Erythroblast (primary cell): ENCODE measurements at regions not wholly inside any gene's neighbourhood (a gene's known extent, or its start where the extent isn't known, plus 50 kb on each side); places are given as distances from the start of the nearest gene placed in this dataset.
A peak's percentile ranks its signal among the peaks of the same experiment; 100 is the strongest.

Experiments
- DNase-seq, 2 experiments: peaks; one replicate each; lab custom pipeline; 2025; lab: John Stamatoyannopoulos, UW
- GATA1 ChIP-seq: IDR thresholded peaks from 2 replicates; pipeline ENCODE4 v1.6.1; 2011; ENCODE audit warnings: low read depth, mild to moderate bottlenecking, control low read depth, low read length, moderate library complexity
- POLR2A ChIP-seq: IDR thresholded peaks from 2 replicates; pipeline ENCODE4 v1.6.1; 2011; ENCODE audit warnings: mild to moderate bottlenecking, low read length

DNA sequence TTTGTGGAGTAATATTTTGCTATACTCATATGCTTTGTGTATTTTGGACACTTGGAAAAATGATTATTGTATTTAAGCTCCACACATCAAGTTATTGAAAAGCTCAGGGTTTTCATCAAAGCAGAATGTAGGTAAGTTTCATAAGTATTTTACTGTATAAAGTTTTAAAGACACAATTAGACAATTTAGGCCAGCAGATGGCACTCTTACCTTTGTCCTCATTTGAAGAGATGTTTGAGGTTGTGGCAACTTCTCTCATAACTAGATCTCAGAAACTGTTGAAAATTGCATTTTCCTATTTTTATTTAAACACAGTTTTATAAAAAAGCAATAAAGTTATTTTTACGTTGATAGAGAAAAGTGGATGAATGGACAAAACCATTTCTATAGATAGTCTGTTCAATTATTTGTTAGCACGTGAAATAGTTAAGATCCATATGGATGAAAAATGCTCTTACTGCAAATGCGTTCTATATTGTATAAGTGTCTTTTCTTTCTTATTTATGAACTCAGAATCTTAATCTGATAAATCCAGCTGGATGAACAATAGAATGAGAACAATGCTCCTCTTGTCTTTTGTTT is 300.0 kb downstream of the AEBP2 start:
- TF ChIP-seq GATA1 = no peak
- TF ChIP-seq POLR2A = no peak
- peak; percentile 47 to 69 for DNase-seq

DNA sequence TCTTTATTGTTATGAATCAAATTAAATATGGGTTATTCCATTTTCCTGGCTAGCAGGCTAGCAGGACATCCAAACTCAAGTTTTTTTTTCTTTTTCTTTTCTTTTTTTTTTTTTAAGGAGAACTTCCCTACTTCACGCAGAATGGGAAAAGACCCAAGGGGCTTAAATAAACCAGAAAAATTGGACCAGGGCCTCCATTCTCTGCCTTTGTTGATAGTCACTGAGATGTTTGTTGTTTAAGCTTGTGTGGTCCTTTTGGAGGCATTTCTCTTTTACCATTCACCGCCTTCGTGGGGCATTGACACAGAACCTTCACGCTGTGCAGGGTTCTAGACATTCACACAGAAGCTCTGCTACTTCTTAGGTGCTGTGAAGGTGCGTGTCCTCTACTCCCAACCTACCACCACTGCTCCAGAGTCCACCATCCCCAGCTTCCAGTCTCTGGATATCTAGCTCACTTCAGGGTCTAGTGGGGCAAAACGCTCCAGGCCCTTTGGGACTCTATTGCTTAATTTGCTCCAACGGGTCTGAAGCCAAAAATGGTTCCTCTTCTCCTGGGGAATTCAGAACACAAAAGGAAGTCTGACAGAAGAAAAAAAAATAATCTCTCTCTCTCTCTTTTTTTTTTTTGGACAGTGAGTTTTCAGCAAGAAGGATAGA is 301.3 kb downstream of the AEBP2 start:
- no peak for DNase-seq
- no peak for TF ChIP-seq POLR2A
- no peak for TF ChIP-seq GATA1

DNA sequence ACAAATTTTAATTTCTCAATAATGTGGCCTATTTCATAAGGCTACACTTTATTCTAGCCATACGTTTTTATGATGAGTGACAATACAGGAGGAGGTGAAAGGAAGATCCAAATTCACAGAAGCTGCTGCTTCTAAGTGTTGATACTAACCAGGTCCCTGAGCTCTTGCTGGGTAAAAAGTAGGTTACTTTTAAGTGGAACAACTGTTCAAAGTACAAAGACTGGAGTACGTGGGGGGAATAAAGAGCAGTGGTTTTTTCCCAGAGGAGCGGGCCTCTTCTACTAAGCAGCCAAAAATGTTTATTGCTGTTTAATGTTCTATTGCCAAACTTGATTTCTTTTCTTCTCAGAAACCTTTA is 301.8 kb downstream of the AEBP2 start:
- TF ChIP-seq GATA1 = no peak
- no peak for TF ChIP-seq POLR2A
- DNase-seq = no peak

DNA sequence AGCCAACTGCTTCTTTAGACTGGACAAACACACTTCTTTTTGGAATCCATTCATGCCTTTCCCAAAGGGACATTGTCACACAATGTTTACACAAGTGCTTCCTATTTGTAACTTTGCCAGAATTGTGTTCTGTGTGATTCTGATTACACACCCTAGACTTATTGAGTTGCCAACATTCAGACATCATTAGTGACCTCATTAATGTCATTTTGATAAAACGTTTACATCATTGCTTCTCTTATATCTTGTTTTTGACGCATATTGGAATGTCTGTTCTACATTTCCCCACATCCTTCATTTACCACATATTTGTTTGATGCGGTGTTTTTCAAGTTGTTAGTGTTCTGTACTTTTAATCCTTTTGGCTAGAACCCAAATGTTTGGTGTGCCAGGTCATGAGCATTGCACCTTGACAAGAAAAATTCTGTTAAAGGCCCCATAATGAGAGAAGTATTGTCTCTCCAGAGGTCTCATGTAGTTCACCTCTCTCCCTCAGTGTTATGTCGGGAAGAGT is 305.5 kb downstream of the AEBP2 start:
- no peak for DNase-seq
- TF ChIP-seq POLR2A (no peak), GATA1 (no peak)

DNA sequence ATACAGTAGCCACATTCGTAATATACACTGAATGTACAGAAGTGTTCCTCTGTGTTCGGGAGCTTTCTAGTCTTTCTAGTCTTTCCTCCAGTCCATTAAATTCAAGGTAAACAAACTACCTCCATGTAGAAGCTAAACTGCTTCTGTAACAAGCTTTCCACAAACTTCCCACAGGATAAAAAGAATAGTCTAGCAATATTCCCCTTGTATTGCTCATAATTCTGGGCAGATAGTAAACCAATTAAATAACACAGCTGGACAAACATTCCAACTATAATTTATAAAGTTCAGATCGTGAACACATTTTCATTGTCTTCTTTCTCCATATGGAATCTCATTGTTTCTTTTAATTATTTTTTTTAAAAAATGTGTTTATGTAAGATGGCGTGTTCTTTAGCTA is 307.2 kb downstream of the AEBP2 start:
- no peak for TF ChIP-seq POLR2A
- no peak for TF ChIP-seq GATA1
- DNase-seq = no peak

DNA sequence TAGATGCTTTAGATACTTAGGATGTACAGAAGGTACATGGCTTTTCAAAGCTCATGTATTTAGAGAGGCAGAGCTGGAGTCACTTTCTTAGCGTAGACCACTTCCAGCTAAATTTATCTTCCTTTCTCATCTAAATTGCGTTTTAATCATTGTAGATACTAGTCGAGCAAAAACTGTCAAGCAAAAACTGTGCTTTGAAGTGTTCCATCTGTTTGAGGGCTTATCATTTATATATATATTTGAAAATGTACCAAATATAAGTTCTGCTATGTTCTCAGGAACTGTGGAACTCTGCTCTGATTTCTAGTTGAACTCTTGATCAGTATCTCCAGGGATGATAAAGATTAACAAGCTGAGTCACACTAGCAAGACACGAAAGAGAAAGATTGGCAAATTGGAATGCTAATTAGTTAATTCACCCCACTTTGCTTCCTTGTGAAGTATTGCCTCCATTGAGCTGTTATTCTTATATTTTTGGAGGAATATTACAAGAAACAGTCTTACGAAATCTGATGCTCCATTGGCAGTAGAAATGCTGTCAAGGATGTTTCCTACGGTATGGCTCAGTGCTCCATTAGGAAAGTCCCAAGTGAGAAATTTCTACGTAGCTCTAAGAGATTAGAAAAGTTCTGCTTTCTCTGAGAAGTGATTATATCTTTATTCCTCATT is 310.7 kb downstream of the AEBP2 start:
- TF ChIP-seq GATA1 = no peak
- TF ChIP-seq POLR2A = no peak
- DNase-seq = no peak

DNA sequence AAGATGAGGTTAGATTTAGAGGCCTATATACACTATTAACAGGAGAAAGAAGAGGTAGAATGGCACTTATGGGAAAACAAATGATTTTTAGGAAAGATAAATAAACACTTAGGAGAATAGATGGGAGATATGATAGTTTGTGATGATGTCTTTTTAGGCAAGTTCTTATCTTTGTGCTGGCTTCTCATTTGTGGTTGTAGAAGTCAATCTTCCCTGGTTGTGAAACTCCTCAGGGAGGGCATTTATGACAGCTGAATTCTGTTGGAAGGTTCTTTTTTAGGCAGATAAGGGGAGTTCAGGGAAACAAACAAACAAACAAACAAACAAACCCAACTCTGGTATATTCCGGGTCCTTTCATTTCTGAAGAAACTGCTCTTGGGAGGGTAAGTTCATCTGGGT is 311.8 kb downstream of the AEBP2 start:
- TF ChIP-seq POLR2A = no peak
- no peak for TF ChIP-seq GATA1
- no peak for DNase-seq

DNA sequence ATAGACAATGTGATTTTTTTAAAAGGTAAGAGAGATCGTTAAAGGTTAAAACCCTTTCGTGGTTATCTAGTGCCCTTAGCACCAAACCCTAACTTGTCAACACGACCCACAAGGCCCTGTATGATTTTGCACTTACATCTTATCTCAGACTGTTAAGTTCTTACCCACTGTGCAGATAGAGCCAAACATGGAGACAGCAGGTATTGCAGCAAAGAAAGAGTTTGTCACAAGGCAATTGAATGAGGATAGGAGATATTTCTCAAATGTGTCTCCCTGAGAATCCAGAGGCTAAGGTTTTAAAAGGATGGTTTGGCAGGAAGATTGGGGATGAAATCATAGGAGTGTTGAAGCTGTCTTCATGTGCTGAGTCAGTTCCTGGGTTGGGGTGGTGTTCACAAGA is 313.4 kb downstream of the AEBP2 start:
- TF ChIP-seq POLR2A (no peak), GATA1 (no peak)
- no peak for DNase-seq

DNA sequence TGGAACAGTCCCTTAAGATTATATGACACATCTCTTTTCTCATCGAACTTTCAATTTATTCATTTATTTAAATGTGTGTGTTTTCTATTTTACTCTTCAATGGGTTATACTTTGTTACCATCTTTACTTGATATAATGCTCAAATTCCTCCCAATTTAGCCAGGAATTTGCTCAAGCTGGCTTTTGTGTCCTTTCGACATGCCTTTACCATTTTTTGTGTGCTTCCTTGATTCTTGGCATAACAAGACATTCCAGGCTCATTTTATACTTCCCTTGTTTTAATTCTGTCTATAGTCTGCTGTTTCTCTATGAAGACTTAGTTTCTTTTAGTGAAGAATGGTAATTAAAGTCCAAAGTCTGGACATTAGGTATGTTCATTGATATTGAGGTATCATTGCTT is 315.8 kb downstream of the AEBP2 start:
- no peak for DNase-seq

DNA sequence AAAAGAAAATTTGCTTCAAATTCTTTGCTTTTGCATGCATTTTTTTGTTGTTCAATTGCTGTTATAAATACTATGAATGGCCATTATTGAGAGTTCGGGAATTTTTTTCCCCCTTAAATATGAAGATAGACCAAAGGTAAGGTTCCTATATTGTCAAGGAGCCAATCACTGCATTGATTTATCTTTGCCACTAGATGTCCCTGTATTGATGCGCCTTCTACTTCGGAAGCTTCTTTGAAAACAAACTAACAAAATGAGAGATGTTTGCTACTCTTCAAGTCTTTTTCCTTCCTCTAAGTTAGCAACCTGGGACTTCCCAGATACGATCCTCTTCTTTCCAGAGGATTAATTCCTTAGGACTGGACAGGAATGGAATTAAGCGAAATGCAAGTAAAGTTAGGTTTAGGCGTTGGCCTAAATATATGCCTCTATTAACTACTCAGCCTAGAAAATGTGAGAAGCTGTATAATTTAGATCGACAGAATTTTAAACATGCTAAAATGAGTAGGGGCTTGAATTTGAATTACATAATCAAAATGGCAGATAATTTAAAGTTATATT is 318.1 kb downstream of the AEBP2 start:
- DNase-seq = peak; percentile 4 to 11
- TF ChIP-seq POLR2A = no peak
- TF ChIP-seq GATA1 = no peak

More for the DNA sequence above, 315.8 kb downstream of the AEBP2 start:
- no peak for TF ChIP-seq GATA1
- no peak for TF ChIP-seq POLR2A

DNA sequence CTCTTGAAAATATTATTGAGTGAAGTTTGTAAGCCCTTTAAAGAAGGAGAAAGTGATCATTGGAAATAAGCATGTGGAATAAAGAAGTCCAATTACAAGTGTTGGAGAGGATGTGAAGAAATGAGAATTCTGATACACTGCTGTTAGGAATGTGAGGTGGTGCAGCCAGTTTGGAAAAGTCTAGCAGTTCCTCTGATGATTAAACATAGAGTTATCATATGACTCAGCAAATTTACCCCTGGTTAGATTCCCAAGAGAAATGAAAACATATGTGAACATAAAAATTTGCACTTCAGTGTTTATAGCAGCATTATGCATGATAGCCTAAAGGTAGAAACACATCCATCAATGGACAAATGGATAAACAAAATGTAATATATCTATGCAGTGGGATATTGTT is 319.9 kb downstream of the AEBP2 start:
- no peak for DNase-seq
- TF ChIP-seq GATA1 (no peak), POLR2A (no peak)

DNA sequence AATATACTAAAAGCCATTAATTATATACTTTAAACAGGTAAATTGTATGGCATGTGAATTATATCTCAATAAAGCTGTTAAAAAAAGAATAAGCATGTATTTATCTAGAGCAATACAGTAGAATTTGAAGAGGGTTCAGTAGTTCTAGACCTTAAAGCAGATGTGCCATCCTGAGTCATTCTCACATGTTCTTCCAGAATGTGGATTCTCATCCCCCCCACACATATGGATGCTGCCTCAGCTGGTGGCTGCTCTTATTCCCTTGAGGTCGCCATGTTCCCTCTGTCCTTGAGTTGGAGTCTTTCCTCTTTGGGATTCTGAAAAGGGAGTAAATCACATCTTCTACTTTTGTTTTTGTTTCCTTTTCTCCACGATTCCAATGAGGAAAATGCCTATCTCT is 321.3 kb downstream of the AEBP2 start:
- TF ChIP-seq GATA1 = no peak
- TF ChIP-seq POLR2A = no peak
- DNase-seq = no peak

DNA sequence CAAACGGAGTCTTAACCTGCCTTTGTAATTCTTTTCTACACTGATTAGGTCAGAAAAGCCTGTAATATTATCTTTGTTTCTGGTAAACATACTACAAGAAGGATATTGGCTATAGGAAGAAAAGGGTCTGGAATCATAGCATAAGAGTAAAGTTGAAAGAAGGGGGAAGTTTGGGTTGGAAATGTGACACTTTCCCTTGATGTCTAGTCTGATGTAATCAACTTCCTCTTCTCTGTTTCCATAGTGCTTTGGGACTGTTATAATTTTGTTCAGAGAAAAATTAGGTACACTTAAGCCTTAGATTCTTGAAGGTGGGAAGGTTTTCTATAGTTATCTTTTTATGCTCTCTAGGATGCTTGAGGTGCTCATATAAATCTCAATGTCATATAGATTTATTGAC is 322.2 kb downstream of the AEBP2 start:
- TF ChIP-seq POLR2A (no peak), GATA1 (no peak)

DNA sequence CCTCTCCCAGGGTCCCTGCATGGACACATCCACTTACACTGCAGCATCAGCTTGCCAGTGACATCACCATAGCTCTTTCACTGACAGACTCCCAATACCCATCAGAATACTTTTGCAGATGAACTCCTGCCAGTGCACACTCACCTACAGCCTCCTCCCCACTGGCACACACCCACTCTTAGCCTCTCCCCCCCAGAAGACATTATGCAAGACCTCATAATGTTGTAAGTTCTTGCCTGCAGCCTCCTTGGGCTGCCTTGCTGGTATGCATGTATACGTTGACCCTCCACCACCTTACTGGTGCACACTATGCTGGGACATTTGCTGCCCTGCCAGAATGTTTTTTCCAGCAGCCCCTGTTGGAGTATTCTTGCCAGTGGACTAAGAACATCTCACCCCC is 324.2 kb downstream of the AEBP2 start:
- TF ChIP-seq GATA1 (no peak), POLR2A (no peak)
- no peak for DNase-seq

More for the DNA sequence above, 322.2 kb downstream of the AEBP2 start:
- DNase-seq = no peak
